ENCODE measurements at regions not wholly inside any gene's neighbourhood (a gene's known extent, or its start where the extent isn't known, plus 50 kb on each side); places are given as distances from the start of the nearest gene placed in this dataset.

GRCh38 chr22:27065279-27065678 is 407.9 kb downstream of the MIAT start:
- no peak for DNase-seq (ENCODE audit: low read depth in 1 of 2, low spot score in 2 of 2)
- POLR2A ChIA-PET (ENCODE audit: partially characterized antibody): no interaction called here

More at GRCh38 chr22:27065279-27065678, 407.9 kb downstream of the MIAT start:
- no peak overlapping the region for H3K14ac ChIP-seq (ENCODE audit: insufficient read length)
- H3K4me3 ChIP-seq (ENCODE audit: extremely low read depth in 1 of 4, insufficient read depth in 2 of 4, low read depth in 3 of 4, low read length in 4 of 4): no peak overlapping the region
- H4K5ac ChIP-seq (ENCODE audit: insufficient read length, low read depth, low read length): no peak overlapping the region
- H3K23ac ChIP-seq (ENCODE audit: insufficient read length): no peak overlapping the region
- no peak overlapping the region for H4K8ac ChIP-seq (ENCODE audit: extremely low read depth, insufficient read depth, low read length)
- H3K4me2 ChIP-seq (ENCODE audit: insufficient read depth in 1 of 2, low read depth in 2 of 2, low read length in 2 of 2): no peak overlapping the region
- 71% methylated on average over 8 of the region's 9 CpGs; no CpG with 5 or more reads in 1 of the 2 experiments for WGBS, 2 experiments (ENCODE audit: extremely low coverage in 1 of 2, insufficient coverage in 1 of 2, insufficient read length in 1 of 2, insufficient replicate concordance in 2 of 2, low coverage in 1 of 2, low lambda C conversion rate in 2 of 2, missing lambda C conversion rate in 1 of 2)
- no peaks in the 10 kb centered on the region for H3K79me1 ChIP-seq (ENCODE audit: low read depth, low read length)
- H3K18ac ChIP-seq (ENCODE audit: extremely low read depth, low read length): no peak overlapping the region
- CTCF ChIA-PET (ENCODE audit: partially characterized antibody): interaction anchor here (0.7 to 1.2 kb wide), 3 partner anchors 13 to 286 kb away, joined by 3 read pairs; no protein-coding TSS in a partner anchor
- H2BK20ac ChIP-seq (ENCODE audit: low read length): no peak overlapping the region
- H2BK120ac ChIP-seq (replicated peaks; ENCODE audit: low read depth, low read length): no peak overlapping the region
- no peak overlapping the region for H2BK15ac ChIP-seq (ENCODE audit: low read length)
- no peak for FAIRE-seq
- H2BK12ac ChIP-seq (ENCODE audit: low read depth, low read length): no peak overlapping the region
- no peaks in the 10 kb centered on the region for H3K9me3 ChIP-seq (ENCODE audit: insufficient read depth in 2 of 2, low read depth in 1 of 2, low read length in 1 of 2)
- H3K27me3 ChIP-seq (replicated peaks in 1 of 4; ENCODE audit: control insufficient read depth in 3 of 4, extremely low read depth in 1 of 4, insufficient read depth in 3 of 4, low read length in 3 of 4): peaks cover 0 to 3% (median 0%) of the 10 kb centered on the region in 4 experiments; a peak in 1 of 7 replicates
- H3K56ac ChIP-seq (replicated peaks; ENCODE audit: insufficient read length, low read depth, low read length): no peak overlapping the region
- H4K91ac ChIP-seq (replicated peaks; ENCODE audit: insufficient read length, low read length): no peak overlapping the region
- no peaks in the 10 kb centered on the region; the same call in 1 of the 2 replicates for H3K23me2 ChIP-seq (ENCODE audit: low read depth, low read length)
- H3K9ac ChIP-seq (replicated peaks in 1 of 4; ENCODE audit: extremely low read depth in 1 of 4, low read depth in 3 of 4, low read length in 3 of 4): no peak overlapping the region
- no peak overlapping the region for H2AFZ ChIP-seq (ENCODE audit: low read length)
- peaks cover 0 to 5% (median 3%) of the 10 kb centered on the region in 4 experiments; a peak in 2 of 7 replicates for H3K4me1 ChIP-seq (replicated peaks in 1 of 4; ENCODE audit: control insufficient read depth in 3 of 4, insufficient read depth in 4 of 4, low read length in 3 of 4)
- no peaks in the 10 kb centered on the region for H3K36me3 ChIP-seq (ENCODE audit: control insufficient read depth in 2 of 4, insufficient read depth in 4 of 4, low read length in 3 of 4)
- H3K79me2 ChIP-seq (ENCODE audit: control insufficient read depth in 1 of 2, insufficient read depth in 2 of 2, low read length in 2 of 2): no peaks in the 10 kb centered on the region
- no peak overlapping the region for H2BK5ac ChIP-seq (ENCODE audit: low read depth, low read length)
- TF ChIP-seq BCL11A (IDR thresholded peaks at IDR 0.05; ENCODE audit: low read depth in 2 of 2, low read length in 2 of 2): no peak
- TF ChIP-seq SIN3A (conservative IDR thresholded peaks at IDR 0.05 in 1 of 2, IDR thresholded peaks at IDR 0.05 in 1 of 2; ENCODE audit: low read depth in 1 of 2, low read length in 2 of 2): no peak
- no peak for TF ChIP-seq BRCA1 (IDR thresholded peaks at IDR 0.05; ENCODE audit: low read depth, low read length)
- TF ChIP-seq, protein P1, sequence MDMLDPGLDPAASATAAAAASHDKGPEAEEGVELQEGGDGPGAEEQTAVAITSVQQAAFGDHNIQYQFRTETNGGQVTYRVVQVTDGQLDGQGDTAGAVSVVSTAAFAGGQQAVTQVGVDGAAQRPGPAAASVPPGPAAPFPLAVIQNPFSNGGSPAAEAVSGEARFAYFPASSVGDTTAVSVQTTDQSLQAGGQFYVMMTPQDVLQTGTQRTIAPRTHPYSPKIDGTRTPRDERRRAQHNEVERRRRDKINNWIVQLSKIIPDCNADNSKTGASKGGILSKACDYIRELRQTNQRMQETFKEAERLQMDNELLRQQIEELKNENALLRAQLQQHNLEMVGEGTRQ (IDR thresholded peaks at IDR 0.05; ENCODE audit: low read length): peak; percentile 16; the same call in 1 of the 2 replicates
- H2AK5ac ChIP-seq (ENCODE audit: low read depth, low read length): no peak overlapping the region
- no peak overlapping the region for H3K4ac ChIP-seq (replicated peaks; ENCODE audit: insufficient read length, low read depth, low read length)
- H4K20me1 ChIP-seq (replicated peaks in 1 of 2; ENCODE audit: control insufficient read depth in 1 of 2, insufficient read depth in 2 of 2, low read length in 2 of 2): no peaks in the 10 kb centered on the region
- H3K27ac ChIP-seq (ENCODE audit: low read depth, low read length): no peak overlapping the region

Data from H1 (cell line).